GM12872 (cell line): ENCODE measurements at regions not wholly inside any gene's neighbourhood (a gene's known extent, or its start where the extent isn't known, plus 50 kb on each side); places are given as distances from the start of the nearest gene placed in this dataset.

Experiments
- TF ChIP-seq, protein P1 (sequence below): IDR thresholded peaks from 3 replicates; pipeline ENCODE4 v1.5.1; 2011; ENCODE audit warnings: low read depth, mild to moderate bottlenecking, low read length, moderate library complexity; ENCODE audit not compliant: insufficient read depth

GRCh38 chr2:4483050-4483449 lies 779.7 kb downstream of the DCDC2C start:
- TF ChIP-seq, protein P1, sequence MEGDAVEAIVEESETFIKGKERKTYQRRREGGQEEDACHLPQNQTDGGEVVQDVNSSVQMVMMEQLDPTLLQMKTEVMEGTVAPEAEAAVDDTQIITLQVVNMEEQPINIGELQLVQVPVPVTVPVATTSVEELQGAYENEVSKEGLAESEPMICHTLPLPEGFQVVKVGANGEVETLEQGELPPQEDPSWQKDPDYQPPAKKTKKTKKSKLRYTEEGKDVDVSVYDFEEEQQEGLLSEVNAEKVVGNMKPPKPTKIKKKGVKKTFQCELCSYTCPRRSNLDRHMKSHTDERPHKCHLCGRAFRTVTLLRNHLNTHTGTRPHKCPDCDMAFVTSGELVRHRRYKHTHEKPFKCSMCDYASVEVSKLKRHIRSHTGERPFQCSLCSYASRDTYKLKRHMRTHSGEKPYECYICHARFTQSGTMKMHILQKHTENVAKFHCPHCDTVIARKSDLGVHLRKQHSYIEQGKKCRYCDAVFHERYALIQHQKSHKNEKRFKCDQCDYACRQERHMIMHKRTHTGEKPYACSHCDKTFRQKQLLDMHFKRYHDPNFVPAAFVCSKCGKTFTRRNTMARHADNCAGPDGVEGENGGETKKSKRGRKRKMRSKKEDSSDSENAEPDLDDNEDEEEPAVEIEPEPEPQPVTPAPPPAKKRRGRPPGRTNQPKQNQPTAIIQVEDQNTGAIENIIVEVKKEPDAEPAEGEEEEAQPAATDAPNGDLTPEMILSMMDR: no peak

GRCh38 chr2:4486971-4487370 lies 783.6 kb downstream of the DCDC2C start:
- TF ChIP-seq, protein P1: no peak

- TF ChIP-seq, protein P1: no peak
These were observed 796.1 kb downstream of the DCDC2C start for GRCh38 chr2:4499316-4500030.

GRCh38 chr2:4501525-4501924 lies 798.1 kb downstream of the DCDC2C start:
- TF ChIP-seq, protein P1: no peak

DNA sequence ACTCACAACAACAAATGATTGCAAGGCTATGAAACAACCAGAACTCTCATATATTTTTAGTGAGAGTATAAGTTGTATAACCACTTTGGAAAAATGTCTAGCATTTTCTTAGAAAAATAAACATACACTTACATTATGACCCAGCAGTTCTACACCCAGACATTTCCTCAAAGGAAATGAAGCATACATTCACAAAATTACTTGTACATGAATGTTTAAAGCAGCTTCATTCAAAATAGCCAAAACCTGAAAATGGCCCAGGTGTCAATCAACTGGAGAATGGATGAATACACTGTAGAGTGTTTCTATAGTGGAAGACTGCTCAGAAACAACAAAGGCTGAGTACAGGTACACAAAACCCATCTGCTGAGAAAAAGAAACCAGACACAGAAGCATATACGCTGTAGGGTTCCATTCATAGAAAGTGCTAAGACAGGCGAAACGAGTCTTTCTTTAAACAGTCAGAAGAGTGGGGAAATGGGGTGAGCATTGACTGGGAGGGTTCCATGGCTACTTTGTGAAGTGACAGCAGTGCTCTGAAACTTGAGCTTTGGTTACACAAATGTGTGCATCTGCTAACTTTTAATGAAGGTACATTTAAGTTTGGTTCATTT lies 799.0 kb downstream of the DCDC2C start:
- TF ChIP-seq, protein P1: no peak

GRCh38 chr2:4507661-4508060 lies 804.3 kb downstream of the DCDC2C start:
- TF ChIP-seq, protein P1: no peak

DNA sequence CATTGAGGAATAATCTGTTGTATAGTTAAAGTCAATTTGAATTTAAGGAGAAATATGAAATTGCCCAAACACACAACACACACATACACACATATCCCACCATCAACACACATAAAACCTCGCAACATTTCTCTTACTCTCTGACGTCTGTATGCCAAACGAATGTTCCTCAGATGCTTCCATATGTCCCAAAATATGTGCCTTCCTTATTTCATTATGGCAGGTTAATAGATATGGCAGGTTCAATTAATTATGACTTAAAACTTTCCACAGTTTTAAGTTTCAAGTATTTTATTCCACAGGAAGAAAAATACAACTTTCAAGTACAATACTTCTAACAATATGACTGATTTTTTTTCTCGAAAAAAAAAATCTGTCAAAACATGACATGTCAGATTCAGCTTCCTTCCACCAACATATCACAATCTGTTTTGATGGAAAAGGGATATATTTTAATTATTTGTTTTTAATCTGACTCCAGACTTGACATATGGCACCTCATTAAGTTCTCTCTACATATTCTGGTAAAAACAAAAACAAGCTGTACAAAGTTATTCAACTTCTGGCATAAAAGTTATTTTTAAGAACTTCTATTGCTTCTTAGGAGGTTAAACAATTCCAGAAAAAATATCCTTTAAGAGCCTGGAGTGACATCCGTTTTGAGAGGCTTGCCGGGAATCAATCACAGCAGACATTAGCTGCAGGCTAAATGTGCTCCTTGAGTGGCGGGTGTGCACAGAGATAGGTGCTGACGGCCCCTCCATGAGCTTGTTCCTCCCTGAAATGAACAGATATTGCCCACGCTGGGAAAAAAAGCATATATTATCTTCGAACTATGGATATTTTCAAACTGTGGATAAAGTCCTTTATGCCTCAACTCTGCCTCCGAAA lies 812.7 kb downstream of the DCDC2C start:
- TF ChIP-seq, protein P1: no peak
